ENCODE measurements at regions not wholly inside any gene's neighbourhood (a gene's known extent, or its start where the extent isn't known, plus 50 kb on each side); places are given as distances from the start of the nearest gene placed in this dataset.

- no peak for TF ChIP-seq CTCF (IDR thresholded peaks at IDR 0.05)
- TF ChIP-seq POLR2A (IDR thresholded peaks at IDR 0.05) = no peak
Observed at GRCh38 chr13:22486490-22486889, 694.3 kb upstream of the SGCG start.
